ENCODE measurements at regions not wholly inside any gene's neighbourhood (a gene's known extent, or its start where the extent isn't known, plus 50 kb on each side); places are given as distances from the start of the nearest gene placed in this dataset.

DNA sequence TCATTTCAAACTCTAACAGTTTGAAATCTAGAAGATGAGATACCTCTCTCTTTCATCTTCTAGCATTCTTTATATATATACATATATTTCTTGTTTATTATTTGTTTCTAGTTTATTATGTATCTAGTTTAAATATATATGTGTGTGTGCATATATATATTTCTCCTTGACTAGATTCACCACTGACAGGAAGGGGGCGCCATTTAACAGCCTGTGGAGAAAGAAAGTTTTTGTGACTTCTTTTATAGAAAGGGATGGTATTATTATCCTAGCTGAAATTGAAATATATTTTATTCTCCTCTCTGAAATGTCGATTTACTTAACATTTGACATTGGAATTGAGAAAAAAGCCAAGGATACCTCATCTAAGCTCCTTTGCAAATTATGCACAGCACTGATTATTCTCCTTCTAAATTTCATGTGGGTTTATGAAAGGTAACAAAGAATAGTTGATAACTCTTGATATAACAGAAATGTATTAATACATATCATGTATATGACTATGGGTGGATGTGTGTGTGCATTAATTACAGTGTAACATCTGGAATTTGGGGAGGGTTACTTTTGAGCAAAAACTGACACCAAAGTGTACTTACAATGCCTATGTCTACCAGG lies 160.7 kb upstream of the NT5C1B start:
- Histone ChIP-seq H3K27ac (ENCODE audit: low read depth, low read length) (no peak overlapping the region), H3K9me3 (ENCODE audit: control insufficient read depth in 2 of 3, low read length in 3 of 3) (no peaks in the 10 kb centered on the region), H3K27me3 (ENCODE audit: control insufficient read depth in 2 of 2, insufficient read depth in 2 of 2, low read length in 2 of 2) (no peaks in the 10 kb centered on the region), H3K4me1 (ENCODE audit: control insufficient read depth in 2 of 2, insufficient read depth in 2 of 2, low read length in 2 of 2) (no peaks in the 10 kb centered on the region), H3K4me3 (ENCODE audit: low read length) (no peak overlapping the region), H3K36me3 (ENCODE audit: control insufficient read depth in 2 of 3, insufficient read depth in 3 of 3, low read length in 3 of 3) (no peaks in the 10 kb centered on the region)
- Mint-ChIP-seq H3K36me3 (peaks cover 0 to 6% (median 0%) of the 10 kb centered on the region in 5 donors), H3K9me3 (no peaks in the 10 kb centered on the region), H3K27ac (no peak overlapping the region), H3K27me3 (no peaks in the 10 kb centered on the region), H3K4me3 (no peak overlapping the region), H3K4me1 (no peaks in the 10 kb centered on the region)
- ATAC-seq = no peak
- DNase-seq = peak in 6 of 9 donors; percentile 19 to 36 (median 22)
- POLR2A ChIA-PET = no interaction called here
- intact Hi-C loops (cut with micrococcal nuclease) = loop anchor here (1.0 to 2.0 kb wide), 5 partner anchors 229 to 1113 kb away; no protein-coding TSS in a partner anchor
- CTCF ChIA-PET = no interaction called here

GRCh38 chr2:18745431-18746272 lies 156.3 kb upstream of the NT5C1B start:
- H3K4me3 ChIP-seq (ENCODE audit: low read length) = no peak overlapping the region
- CTCF ChIA-PET = interaction anchor here (0.6 kb wide), 1 partner anchor 50 kb away, joined by 3 read pairs; no protein-coding TSS in a partner anchor
- DNase-seq = no peak
- no peaks in the 10 kb centered on the region for H3K27me3 Mint-ChIP-seq
- no peak overlapping the region for H3K27ac Mint-ChIP-seq
- H3K27me3 ChIP-seq (ENCODE audit: control insufficient read depth in 2 of 2, insufficient read depth in 2 of 2, low read length in 2 of 2) = no peaks in the 10 kb centered on the region
- H3K36me3 Mint-ChIP-seq = peaks cover 0 to 7% (median 0%) of the 10 kb centered on the region in 5 donors
- no peaks in the 10 kb centered on the region for H3K4me1 Mint-ChIP-seq
- no peak for ATAC-seq
- H3K9me3 Mint-ChIP-seq = no peaks in the 10 kb centered on the region
- no peaks in the 10 kb centered on the region for H3K9me3 ChIP-seq (ENCODE audit: control insufficient read depth in 2 of 3, low read length in 3 of 3)
- no peak overlapping the region for H3K4me3 Mint-ChIP-seq
- no peak overlapping the region for H3K27ac ChIP-seq (ENCODE audit: low read depth, low read length)
- H3K4me1 ChIP-seq (ENCODE audit: control insufficient read depth in 2 of 2, insufficient read depth in 2 of 2, low read length in 2 of 2) = no peaks in the 10 kb centered on the region
- H3K36me3 ChIP-seq (ENCODE audit: control insufficient read depth in 2 of 3, insufficient read depth in 3 of 3, low read length in 3 of 3) = no peaks in the 10 kb centered on the region
- POLR2A ChIA-PET = no interaction called here
- intact Hi-C loops (cut with micrococcal nuclease) = no loop called here

- Histone ChIP-seq H3K36me3 (ENCODE audit: control insufficient read depth in 2 of 3, insufficient read depth in 3 of 3, low read length in 3 of 3) (no peaks in the 10 kb centered on the region), H3K4me3 (ENCODE audit: low read length) (no peak overlapping the region), H3K27ac (ENCODE audit: low read depth, low read length) (no peak overlapping the region), H3K4me1 (ENCODE audit: control insufficient read depth in 2 of 2, insufficient read depth in 2 of 2, low read length in 2 of 2) (no peaks in the 10 kb centered on the region), H3K9me3 (ENCODE audit: control insufficient read depth in 2 of 3, low read length in 3 of 3) (no peaks in the 10 kb centered on the region), H3K27me3 (ENCODE audit: control insufficient read depth in 2 of 2, insufficient read depth in 2 of 2, low read length in 2 of 2) (no peaks in the 10 kb centered on the region)
- no peaks in the 10 kb centered on the region for H3K27me3 Mint-ChIP-seq
- H3K9me3 Mint-ChIP-seq = peaks cover 0 to 5% (median 0%) of the 10 kb centered on the region in 11 donors
- no peak overlapping the region for H3K27ac Mint-ChIP-seq
- POLR2A ChIA-PET = no interaction called here
- peaks cover 0 to 7% (median 0%) of the 10 kb centered on the region in 5 donors for H3K36me3 Mint-ChIP-seq
- ATAC-seq = no peak
- H3K4me3 Mint-ChIP-seq = no peak overlapping the region
- no peaks in the 10 kb centered on the region for H3K4me1 Mint-ChIP-seq
- CTCF ChIA-PET = no interaction called here
- DNase-seq = no peak
- intact Hi-C loops (cut with micrococcal nuclease) = no loop called here
These were observed 152.7 kb upstream of the NT5C1B start for GRCh38 chr2:18741895-18742732.

DNA sequence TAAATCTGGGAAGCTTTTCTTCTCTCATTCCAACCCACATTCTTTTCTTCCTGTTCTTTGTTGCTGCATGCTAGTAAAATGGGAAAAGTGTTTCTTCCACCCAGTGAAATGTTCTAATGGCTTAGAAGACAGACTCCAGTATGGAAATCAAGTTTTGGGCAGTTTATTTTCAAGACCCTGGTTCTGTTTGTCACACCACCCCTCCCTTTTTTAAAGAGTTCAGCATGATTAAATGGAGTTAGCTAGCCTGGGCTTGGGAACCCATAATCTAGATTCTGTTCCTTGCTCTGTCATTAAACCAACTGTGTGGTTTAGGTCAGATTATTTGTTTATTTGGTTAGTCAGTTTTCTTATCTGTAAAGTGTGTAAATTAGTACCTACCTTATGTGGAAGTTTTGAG lies 151.8 kb upstream of the NT5C1B start:
- H3K9me3 ChIP-seq (ENCODE audit: control insufficient read depth in 2 of 3, low read length in 3 of 3) = no peaks in the 10 kb centered on the region
- H3K36me3 ChIP-seq (ENCODE audit: control insufficient read depth in 2 of 3, insufficient read depth in 3 of 3, low read length in 3 of 3) = no peaks in the 10 kb centered on the region
- intact Hi-C loops (cut with micrococcal nuclease) = no loop called here
- H3K4me1 ChIP-seq (ENCODE audit: control insufficient read depth in 2 of 2, insufficient read depth in 2 of 2, low read length in 2 of 2) = no peaks in the 10 kb centered on the region
- H3K36me3 Mint-ChIP-seq = peaks cover 0 to 7% (median 4%) of the 10 kb centered on the region in 5 donors
- no peaks in the 10 kb centered on the region for H3K27me3 Mint-ChIP-seq
- CTCF ChIA-PET = no interaction called here
- no peaks in the 10 kb centered on the region for H3K4me1 Mint-ChIP-seq
- no peak for DNase-seq
- H3K27ac Mint-ChIP-seq = no peak overlapping the region
- no peak for ATAC-seq
- H3K4me3 Mint-ChIP-seq = no peak overlapping the region
- POLR2A ChIA-PET = no interaction called here
- no peak overlapping the region for H3K4me3 ChIP-seq (ENCODE audit: low read length)
- no peaks in the 10 kb centered on the region for H3K27me3 ChIP-seq (ENCODE audit: control insufficient read depth in 2 of 2, insufficient read depth in 2 of 2, low read length in 2 of 2)
- no peak overlapping the region for H3K27ac ChIP-seq (ENCODE audit: low read depth, low read length)
- peaks cover 0 to 14% (median 4%) of the 10 kb centered on the region in 11 donors for H3K9me3 Mint-ChIP-seq

DNA sequence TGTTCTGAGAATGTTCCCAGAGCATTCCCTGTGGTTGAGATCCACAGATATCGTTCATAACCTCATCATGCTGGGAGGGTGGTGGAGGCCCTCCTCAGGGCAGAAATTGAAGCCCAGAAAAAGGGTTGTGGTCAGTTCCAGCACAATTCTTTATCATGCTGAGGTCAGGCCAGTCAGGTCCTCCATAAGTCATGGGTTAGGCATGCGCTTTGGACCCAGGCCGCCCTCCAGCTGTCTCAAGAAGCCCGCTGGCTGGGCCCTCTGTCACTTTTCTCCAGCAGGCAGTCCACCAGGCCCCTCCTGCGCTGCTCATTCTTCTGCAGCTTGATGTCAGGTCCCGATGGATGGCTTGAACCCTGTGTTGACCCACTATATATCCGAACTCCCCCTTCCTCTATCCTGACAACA lies 151.1 kb upstream of the NT5C1B start:
- ATAC-seq = no peak
- H3K27me3 Mint-ChIP-seq = no peaks in the 10 kb centered on the region
- no peaks in the 10 kb centered on the region for H3K4me1 Mint-ChIP-seq
- ChIA-PET POLR2A (no interaction called here), CTCF (no interaction called here)
- intact Hi-C loops (cut with micrococcal nuclease) = no loop called here
- Histone ChIP-seq H3K4me3 (ENCODE audit: low read length) (no peak overlapping the region), H3K9me3 (ENCODE audit: control insufficient read depth in 2 of 3, low read length in 3 of 3) (no peaks in the 10 kb centered on the region), H3K4me1 (ENCODE audit: control insufficient read depth in 2 of 2, insufficient read depth in 2 of 2, low read length in 2 of 2) (no peaks in the 10 kb centered on the region), H3K36me3 (ENCODE audit: control insufficient read depth in 2 of 3, insufficient read depth in 3 of 3, low read length in 3 of 3) (no peaks in the 10 kb centered on the region), H3K27ac (ENCODE audit: low read depth, low read length) (no peak overlapping the region), H3K27me3 (ENCODE audit: control insufficient read depth in 2 of 2, insufficient read depth in 2 of 2, low read length in 2 of 2) (no peaks in the 10 kb centered on the region)
- H3K36me3 Mint-ChIP-seq = peaks cover 0 to 11% (median 4%) of the 10 kb centered on the region in 5 donors
- DNase-seq = no peak
- H3K27ac Mint-ChIP-seq = no peak overlapping the region
- peaks cover 0 to 19% (median 4%) of the 10 kb centered on the region in 11 donors for H3K9me3 Mint-ChIP-seq
- no peak overlapping the region for H3K4me3 Mint-ChIP-seq

- H3K27ac ChIP-seq (ENCODE audit: low read depth, low read length) = no peak overlapping the region
- H3K27me3 ChIP-seq (ENCODE audit: control insufficient read depth in 2 of 2, insufficient read depth in 2 of 2, low read length in 2 of 2) = no peaks in the 10 kb centered on the region
- H3K4me1 ChIP-seq (ENCODE audit: control insufficient read depth in 2 of 2, insufficient read depth in 2 of 2, low read length in 2 of 2) = no peaks in the 10 kb centered on the region
- POLR2A ChIA-PET = no interaction called here
- H3K36me3 ChIP-seq (ENCODE audit: control insufficient read depth in 2 of 3, insufficient read depth in 3 of 3, low read length in 3 of 3) = no peaks in the 10 kb centered on the region
- Mint-ChIP-seq H3K36me3 (peaks cover 0 to 35% (median 16%) of the 10 kb centered on the region in 5 donors), H3K9me3 (peaks cover 0 to 39% (median 14%) of the 10 kb centered on the region in 11 donors), H3K27ac (no peak overlapping the region), H3K27me3 (no peaks in the 10 kb centered on the region), H3K4me3 (no peak overlapping the region), H3K4me1 (no peaks in the 10 kb centered on the region)
- DNase-seq (no peak), ATAC-seq (no peak)
- intact Hi-C loops (cut with micrococcal nuclease) = no loop called here
- no peak overlapping the region for H3K4me3 ChIP-seq (ENCODE audit: low read length)
- no peaks in the 10 kb centered on the region for H3K9me3 ChIP-seq (ENCODE audit: control insufficient read depth in 2 of 3, low read length in 3 of 3)
- CTCF ChIA-PET = no interaction called here
These were observed 142.3 kb upstream of the NT5C1B start for GRCh38 chr2:18731666-18732065.
